Activated T-cell treated with anti-CD3 and anti-CD28 coated beads, Interleukin-2, amount 50 U/mL, for 48 hours (primary cell): ENCODE measurements at regions not wholly inside any gene's neighbourhood (a gene's known extent, or its start where the extent isn't known, plus 50 kb on each side); places are given as distances from the start of the nearest gene placed in this dataset.

ENCODE experiments used
- DNase-seq, 2 experiments: peaks; one replicate each; pipeline ENCODE4 v3.0.0-alpha.2; 2020

DNA sequence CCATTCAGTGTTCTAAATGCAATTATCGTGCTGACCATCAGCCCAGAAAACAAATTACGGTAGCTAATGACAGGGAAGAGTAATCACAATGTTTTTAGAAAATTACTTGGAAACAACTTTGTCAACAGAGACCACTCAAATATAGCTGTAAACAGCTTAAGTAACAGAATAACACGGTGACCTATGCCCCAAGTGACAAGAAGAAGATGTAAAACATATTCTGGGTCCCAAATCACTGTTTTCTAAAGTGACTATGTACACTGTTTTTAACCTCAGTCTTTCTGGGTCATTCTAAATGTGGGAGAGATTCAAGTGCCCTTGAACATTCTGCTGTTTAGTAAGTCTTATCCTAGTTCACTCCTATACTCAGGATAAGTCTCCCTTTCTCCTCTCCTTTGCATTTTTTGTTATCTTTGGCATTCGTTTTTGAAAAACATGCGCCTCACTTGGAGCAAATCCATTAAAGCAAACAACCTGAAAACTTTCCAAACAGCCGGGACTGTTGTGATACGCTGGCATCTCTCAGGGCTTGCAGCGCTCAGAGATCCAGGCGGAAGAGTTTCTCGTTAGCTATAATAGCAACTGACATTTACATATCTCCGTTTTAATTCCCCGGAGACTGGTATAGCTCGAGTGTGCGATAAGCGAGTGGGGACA lies 114.5 kb upstream of the SOX4 start:
- DNase-seq, result no peak

DNA sequence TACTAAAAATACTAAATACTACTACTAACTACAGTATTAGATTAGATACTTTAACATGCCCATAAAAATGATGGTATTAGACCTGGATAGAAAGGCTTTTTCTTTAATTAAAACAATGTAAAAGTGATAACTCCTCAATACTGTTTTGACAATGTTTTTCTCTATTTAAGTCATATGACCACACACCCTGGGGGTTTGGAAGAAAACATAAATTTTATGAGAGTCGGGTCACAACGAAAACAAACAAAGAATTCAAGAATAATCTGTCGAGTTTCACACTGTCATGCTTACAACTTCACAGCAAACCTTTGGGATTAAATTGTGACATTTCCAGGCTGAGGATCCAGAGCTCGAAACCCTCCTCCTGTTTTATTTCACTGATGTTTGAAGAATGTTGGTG lies 107.4 kb upstream of the SOX4 start:
- DNase-seq, result no peak

DNA sequence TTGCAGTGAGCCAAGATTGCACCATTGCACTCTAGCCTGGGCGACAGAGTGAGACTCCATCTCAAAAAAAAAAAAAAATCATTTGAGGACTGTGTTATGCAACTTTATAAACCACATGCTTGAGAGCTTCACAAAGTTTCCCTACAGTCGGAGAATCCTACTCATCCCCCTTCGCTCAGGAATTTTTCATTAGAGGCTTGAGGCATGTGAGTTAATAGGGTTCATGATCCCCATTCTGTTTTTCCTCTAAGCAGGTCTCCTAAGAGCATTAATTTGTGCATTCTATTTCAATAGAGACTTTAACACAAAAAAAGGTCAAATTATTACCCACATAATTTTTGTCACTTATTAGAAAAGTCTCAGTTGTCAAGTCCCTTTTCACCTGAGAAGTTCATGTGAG lies 103.7 kb upstream of the SOX4 start:
- no peak for DNase-seq

DNA sequence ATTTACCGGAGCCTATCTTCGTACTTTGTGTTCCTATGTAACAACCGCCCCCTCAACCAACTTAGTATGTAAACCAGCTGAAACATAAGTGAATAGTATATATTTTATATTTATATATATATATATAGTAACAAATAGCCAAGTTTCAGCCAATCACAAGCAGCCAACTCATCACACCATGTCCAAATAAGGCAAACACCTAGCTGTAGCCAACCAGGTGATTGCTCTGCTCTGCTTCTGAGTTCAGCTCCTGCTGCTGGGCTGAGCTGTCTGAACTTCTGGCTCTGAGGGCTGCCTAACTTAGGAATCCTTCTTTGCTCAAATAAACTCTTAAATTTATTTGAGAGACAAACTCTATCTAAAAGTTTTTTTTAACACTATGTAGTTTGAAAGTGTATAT lies 101.6 kb upstream of the SOX4 start:
- no peak for DNase-seq

DNA sequence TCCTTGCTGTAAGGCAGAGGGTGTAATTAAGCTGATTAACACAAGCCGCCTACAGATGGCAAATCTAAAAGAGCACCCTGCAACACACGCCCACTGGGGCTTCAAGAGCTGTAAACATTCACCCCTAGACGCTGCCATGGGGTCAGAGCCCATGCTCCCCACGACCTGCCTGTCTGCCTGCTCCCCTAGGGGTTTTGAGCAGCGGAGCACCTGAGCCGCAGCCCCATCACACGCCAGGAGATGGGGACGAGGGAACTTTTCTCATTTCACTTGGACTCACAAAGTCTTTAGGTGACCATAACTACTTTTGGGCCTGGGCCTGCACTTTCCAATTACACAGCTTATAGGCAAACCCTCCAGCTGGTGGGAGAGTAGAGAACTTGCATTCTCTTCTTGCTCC lies 99.0 kb upstream of the SOX4 start:
- no peak for DNase-seq

DNA sequence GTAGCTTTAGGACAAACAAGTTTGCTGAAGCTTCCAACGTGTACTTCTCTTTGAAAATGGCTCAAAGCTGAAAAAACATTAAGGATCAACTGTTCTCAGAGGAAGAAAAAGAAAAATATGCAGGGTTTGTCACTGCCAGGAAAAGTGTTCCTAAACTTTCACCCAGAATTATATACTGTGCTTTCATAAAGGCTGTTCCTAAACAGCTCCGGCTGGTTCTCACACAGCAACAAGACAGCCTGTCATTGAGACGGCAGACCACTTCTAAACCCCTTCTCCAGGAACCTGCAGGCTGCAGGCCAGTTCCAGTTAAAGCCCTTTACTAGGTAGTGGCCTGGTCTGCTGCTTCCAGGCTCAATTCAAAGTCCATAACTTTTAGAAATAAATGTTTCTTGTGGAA lies 97.4 kb upstream of the SOX4 start:
- no peak for DNase-seq

DNA sequence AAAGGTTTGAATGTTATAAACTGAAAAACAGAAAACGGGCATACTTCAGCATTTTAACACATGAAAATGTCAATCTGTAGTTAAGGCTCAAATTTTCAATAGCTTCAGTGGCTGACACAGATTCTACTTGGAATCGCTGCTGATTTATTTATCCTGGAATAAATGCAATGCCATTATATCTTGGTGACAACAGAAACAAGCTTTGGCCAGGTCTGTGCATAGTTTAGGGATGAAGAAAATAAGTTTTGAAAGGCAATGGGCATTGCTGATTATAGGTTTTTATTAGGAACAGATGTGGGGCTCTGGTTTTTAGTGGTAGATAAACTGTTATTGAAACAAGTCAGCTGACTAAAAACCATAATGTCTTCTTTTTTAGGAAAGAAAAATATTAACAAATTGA lies 96.8 kb upstream of the SOX4 start:
- DNase-seq, result no peak

DNA sequence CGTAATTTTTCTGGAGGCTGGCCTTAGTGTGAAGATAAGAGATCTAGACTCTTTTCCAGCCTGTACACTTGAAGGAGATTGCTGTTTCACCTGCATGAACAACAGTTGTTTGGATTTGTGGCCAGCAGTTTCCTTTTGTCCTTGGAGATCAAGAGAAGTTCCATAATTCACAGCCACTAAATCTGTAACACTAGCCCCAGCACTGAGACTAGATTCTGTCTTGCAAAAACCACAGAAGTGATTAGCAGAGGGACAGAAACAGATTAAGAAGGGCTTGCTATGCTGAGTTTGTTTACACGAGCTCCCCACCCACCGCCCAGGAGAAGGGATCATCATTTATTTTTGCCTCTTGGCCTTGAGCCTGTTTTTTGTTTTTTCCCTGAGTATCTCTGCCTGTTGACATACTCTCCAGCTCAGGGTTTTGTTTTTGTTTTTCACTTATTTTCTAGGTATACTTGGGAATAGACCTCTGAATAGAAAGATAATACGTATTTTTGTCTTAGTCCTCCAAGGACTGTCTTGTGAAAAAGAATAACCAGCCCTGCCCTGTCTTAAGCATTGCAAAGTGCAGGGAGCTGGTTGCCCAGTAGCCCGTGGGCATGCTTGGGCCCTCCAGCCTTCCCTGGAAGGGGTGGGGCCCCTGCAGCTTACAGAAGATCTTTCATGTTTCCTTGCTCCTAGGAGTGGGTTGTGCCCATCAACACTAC lies 93.1 kb upstream of the SOX4 start:
- DNase-seq, result no peak

DNA sequence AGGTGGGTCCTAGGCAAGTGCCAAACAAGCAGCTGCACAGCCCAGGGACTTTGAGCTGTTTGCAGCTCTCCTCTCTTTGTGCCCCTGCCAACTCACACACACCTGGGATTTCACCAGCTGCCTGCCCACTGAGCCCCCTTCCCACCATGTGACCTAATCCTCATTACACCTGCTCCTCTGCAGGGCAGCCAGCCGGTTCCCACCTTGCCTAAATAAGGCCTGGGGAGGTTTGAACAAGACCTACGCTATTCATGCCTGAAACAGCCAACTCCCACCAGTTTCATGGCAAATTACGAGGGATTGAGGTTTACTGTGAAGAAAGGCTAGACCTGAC lies 92.6 kb upstream of the SOX4 start:
- no peak for DNase-seq

DNA sequence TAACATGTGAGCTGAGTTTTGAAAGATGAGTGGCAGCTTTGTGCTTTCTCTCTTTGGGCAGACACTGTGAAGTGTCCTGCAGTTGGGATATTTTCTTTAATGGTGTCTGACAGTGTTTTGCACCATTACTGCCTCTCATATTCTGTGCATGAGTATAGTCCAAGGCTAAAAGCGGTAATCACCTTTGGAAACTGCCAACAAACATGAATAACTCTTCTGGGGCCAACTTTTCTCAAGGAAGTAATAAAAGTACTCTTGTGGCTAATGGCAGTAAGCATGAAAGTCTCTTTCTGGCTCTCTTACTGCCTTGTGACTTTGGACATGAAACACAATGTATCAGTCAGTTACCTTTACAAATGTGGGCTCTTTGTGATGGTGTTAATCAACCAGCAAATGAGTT lies 91.7 kb upstream of the SOX4 start:
- no peak for DNase-seq

DNA sequence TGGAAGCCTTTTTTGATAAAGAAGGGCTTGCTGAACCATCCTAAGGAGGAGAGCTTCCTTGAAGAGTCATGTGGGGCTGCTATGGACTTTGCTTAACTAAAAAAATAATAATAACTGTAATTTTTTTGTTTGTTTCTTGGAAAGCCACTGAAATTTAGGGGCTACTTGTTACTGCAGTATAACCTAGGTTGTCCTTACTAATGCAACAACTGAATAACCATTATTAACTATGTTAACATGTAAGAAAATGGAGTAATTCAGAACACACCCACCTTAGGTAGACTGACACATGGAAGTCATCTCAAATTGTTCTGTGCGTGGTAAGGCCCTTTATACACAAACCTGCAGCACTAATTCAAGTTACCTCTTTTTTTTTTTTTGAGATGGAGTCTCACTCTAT lies 90.9 kb upstream of the SOX4 start:
- DNase-seq, result no peak

DNA sequence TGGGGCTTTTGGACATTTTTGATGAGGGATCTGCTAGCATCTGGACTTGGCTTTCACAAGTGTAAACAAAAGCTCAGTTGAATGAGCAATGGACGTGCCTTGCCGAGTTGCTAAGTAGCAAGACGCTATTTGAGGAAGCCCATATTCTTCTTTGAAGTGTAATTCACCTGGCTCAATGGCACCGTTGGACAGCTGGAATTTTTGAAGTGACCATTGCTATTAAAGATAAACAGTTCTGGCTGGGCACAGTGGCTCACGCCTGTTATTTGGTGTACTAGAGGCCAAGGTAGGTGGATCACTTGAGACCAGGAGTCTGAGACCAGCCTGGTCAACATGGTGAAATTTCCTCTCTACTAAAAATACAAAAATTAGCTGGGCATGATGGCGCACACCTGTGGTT lies 88.8 kb upstream of the SOX4 start:
- no peak for DNase-seq

DNA sequence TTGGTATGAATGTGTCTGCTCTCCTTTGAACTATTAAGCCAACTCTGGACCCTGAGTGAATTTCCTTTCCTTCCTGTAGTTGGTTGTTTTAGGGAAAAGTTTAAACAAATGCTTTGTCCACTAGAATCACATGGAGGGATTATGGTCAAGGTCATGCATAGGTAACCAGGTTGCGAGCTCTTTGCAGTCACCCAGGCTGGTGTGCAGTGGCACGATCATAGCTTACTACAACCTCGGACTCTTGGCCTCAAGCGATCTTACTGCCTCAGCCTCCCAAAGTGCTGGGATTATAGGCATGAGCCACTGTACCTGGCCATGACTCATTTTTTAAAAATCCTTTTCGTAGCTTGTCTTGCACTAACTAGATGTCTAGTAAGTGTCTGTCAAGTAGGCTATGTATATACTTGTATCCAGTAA lies 88.0 kb upstream of the SOX4 start:
- no peak for DNase-seq

DNA sequence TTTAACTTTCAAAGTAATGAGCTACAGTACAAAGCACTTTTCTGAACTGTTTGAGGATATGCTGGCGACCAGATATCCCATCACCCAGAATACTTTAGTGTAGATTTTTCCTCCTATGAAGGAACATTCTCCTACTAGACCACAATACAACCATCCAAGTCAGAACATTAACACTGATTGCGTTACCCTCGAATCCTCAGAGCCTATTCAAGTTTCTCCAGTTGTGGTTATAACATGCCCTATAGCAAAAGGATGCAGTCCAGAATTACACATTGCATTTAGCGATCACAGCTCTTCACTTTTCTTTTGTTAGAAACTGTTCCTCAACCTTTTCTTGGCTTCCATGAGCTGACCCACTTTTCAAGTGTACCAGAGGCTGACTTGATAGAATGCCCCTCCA lies 87.4 kb upstream of the SOX4 start:
- no peak for DNase-seq

DNA sequence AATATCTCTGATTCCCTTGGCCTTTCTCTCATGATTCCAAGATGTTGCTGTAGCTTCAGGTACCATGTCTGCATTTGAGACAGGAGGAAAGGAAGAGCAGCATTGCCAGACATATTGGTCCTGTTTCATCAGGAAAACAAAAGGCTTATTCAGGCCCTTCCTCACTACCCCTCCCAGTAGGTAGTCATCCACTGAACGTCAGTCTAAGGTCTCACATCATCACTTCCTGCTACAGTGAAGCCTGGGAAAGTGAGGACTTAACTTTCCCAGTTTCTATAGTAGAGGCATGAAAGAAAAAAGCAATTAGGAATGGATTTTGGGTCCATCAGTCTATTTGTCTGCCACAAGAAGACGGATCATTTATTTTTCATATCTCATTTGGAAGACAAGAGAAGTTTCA lies 85.7 kb upstream of the SOX4 start:
- no peak for DNase-seq

DNA sequence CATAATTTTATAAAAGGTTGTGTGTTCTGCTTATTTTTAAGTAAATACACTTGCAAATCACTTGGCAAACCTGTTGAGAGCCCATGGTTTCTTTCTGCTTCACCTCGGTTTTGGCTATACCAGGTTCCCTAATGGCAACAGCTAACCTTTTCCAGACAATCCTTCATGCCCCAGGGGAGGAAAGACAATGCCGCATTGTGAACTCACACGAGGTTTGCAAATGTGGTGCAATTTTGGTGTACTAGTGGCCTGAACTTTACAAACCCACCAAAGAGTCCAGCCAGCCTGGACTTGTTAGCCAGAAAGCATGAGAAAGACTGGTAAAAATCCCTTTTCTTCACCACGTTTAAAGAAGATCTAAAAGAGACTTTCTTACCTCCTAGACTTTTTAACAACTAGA lies 84.8 kb upstream of the SOX4 start:
- no peak for DNase-seq

DNA sequence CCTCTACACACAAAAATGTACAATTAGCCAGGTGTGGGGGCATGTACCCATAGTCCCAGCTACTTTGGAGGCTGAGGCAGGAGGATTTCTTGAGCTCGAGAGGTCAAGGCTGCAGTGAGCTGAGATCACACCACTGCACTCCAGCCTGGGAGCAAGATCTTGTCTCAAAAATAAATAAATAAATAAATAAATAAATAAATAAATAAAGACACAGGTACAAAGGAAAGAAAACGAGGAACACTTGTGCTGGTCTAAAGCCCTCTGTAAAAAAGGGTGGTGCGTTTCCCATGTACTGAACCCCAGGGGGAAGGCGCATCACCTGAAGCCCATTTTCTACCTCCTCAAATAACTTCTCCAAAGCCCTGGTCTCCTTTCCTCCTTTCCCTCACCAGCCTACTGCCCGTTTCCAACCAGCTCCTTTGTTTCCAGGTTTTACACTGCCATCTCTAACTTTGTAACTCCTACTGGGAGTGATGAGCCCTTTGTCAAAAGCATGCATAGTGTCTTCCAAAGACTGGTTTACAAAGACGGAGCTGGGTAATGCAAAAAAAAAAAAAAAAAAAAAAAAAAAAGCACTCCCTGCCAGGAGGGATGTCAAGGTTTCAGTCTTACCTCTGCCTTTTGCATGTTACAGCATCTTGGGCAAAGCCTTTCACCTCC lies 81.5 kb upstream of the SOX4 start:
- no peak for DNase-seq

DNA sequence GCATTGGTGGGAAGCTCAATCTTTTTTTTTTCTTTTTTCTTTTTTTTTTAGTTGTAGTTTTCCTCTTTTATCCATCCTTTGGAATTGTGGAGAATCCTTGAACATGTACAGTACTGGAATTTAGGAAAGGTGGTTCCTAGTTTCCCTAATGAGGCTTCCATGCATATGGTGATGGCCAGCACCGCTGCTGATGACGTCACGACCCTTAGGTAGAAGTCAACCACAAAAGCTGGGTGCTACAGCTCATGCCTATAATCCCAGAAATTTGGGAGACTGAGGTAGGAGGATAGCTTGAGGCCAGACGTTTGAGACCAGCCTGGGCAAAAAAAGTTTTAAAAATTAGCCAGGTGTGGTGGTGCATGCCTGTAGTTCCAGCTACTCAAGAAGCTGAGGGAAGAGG lies 79.3 kb upstream of the SOX4 start:
- DNase-seq, result no peak

DNA sequence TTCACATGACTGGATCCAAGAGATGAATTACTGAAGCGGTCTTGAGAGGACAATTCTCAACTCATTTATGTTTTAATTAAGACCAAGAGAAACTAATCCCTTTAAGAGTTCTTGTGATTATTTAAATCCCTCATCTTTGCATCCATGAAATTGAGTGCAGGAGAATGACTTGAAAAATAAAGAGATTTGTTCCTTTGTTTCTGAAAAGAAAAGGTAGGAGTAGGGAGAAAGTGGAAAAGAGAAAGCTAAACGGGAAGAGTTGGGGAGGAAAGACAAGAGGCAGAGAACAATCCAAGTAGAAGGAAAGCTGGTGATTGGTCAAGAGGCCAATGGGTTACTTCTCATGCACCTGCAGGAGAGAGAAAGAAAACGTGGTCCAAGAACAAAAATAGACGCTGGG lies 75.2 kb upstream of the SOX4 start:
- no peak for DNase-seq

DNA sequence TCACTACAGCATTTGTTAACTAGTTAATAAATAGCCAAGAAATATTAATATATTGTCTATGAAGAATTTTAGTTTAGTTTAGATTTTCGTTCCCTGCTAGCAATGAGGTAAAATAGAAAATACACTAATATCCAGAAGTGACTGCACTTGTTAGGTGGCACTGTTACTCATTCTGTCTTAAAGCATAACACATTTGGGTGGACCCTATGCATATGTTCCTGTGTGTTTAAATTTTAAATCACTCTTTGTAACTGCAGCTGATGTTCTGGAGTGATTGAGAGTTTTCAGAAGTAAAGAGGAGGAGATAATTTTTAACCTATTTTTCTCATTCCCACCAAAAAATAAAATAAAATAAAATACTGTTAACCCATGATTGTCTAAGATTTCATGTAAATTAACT lies 73.9 kb upstream of the SOX4 start:
- no peak for DNase-seq

DNA sequence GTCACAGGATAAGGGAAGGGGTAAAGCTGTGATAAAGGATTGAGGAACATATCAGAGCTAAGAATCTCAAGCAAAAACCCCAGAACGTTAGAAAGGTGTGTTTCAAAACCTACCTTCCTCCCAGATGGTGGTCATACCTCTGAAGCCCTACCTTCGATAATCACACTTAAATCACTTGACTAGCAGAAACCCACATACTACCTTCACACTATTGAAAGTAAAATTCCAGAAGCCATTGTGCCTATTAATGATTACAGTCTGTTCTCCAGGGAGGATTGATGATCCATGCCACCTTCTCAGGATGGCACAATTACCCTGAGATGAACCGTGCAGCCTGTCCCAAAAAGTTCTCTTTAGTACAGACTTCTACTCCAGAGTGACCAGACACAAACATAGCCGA lies 72.3 kb upstream of the SOX4 start:
- DNase-seq, result no peak

DNA sequence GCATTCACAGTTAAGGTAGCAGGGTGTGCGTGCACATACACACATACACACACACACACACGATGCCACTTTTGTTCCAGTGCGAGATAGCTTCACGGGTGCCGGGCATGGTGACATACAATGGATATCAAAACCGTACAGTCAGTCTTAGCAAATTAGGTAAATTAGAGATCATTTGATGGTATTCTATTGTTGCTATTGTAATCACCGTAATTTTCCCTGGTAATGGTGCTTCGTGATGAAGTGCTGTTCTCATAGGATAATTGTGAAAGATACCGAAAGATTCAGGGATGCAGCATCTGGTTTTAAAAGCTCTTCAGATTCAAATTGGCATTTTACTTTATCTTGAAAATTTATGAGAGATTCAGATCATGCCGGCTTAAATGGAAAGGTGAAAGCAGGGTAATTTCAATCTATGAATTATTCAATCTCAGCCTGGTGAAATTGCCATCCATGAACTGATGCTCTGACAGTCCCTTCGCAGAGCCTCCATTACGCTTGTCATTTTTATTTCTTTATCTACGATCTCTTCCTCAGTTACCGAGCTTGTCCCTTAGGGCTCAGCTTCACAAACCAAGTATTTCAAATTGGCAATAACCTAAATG lies 71.3 kb upstream of the SOX4 start:
- no peak for DNase-seq

DNA sequence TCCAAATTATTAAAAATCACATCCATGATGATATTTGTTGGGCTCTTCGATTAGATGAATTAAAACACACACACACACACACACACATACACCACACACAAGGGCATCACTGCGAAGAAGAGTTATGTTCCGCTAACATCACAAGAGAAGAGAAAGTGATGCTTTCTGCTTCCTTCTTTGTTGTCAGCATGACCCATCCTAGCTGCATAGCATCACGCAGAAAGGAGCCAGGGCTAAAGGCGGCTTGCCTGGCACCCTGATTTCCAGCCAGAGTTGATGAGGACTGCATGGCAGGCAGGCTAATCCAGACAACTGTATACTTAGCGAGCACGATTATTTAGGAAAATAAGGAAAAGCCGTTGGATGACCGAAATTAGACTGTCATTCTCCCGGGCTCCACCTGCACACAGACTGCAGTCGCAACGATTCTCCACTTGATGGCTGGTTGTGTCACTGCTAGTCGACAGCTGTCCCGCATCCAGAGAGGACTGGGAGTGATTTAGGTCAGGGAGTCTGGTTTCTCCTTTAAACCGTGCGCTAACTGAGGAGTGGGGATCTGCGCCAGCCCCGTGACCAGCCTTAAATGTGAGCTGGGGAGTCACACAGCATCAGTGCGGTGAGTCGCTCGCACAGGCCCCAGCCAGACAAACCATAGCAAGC lies 70.6 kb upstream of the SOX4 start:
- DNase-seq, result no peak

DNA sequence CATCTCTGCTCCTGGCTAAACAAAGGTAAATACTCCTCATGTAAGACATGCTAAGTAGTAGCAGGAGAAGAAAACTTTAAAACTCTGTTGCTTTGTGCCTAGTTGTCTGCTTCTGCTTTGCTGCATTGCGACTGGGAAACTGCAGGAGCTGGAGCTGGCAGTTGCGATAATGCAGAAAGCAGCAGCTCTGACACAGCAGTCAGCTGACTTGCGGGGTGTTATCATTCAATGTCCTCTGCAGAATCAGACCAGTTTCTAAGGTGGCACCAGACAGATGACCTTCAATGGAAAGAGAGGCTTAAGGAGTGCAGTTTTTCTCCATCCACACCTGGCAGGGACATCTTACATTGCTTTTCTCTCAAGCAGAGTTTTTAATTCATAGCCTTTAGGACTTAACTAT lies 69.9 kb upstream of the SOX4 start:
- no peak for DNase-seq
